ENCODE measurements at regions not wholly inside any gene's neighbourhood (a gene's known extent, or its start where the extent isn't known, plus 50 kb on each side); places are given as distances from the start of the nearest gene placed in this dataset.
A peak's percentile ranks its signal among the peaks of the same experiment; 100 is the strongest.
"Not testable (repeated sequence)": the region's sequence is repeated elsewhere in the genome, so short reads cannot be mapped to it uniquely, and the experiment has no call there.

- not testable (repeated sequence) for DNase-seq
These were observed 54.9 kb upstream of the NBPF12 start for GRCh38 chr1:146883190-146883589.

GRCh38 chr1:146881096-146881495, 57.0 kb upstream of the NBPF12 start:
- DNase-seq: not testable (repeated sequence)

- not testable (repeated sequence) for DNase-seq
These were observed 74.3 kb upstream of the NBPF12 start for GRCh38 chr1:146863799-146864319.

DNA sequence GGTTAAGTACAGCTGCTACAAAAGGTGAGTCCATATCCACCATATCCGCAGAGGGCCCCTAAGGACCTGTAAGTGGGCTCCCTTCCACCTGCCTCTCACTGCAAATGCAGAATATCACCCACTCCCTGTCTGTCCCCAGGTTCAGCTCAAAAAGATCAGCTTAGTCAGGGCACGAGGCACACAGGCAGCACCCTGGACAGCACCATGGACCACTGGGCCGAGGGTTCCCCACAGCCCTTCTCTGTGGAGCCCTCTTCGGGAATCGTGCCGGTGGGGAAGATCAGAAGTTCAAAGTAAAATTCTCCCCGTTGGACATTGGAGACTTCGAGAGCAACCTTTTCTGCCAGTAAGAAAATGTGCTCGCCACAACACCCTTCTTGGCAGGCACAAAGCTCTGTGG, 85.0 kb upstream of the NBPF12 start:
- DNase-seq: not testable (repeated sequence)

DNA sequence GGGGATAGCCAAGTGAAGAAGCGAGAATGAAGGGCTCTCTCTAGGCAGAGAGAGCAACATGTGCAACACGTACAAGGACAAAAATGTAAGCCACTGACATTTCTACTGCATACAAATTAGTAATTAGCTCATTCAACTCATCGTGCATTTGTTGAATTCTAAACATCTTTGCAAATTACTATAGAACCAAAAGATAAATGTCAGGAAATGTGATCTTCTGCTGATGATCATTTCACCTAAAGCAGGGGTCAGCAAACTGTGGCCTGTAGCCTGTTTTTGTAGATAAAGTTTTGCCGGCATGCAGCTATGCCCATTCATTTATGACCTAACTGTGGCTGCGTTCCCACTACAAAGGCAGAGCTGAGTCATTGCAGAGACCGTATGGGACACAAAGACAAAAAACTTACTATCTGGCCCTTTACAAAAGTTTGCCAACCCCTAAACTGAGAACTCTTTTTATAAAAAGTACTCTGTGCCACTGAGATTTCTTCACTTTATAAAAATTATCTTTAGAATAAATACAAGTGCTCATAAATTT, 87.7 kb upstream of the NBPF12 start:
- peak; percentile 39 for DNase-seq

DNA sequence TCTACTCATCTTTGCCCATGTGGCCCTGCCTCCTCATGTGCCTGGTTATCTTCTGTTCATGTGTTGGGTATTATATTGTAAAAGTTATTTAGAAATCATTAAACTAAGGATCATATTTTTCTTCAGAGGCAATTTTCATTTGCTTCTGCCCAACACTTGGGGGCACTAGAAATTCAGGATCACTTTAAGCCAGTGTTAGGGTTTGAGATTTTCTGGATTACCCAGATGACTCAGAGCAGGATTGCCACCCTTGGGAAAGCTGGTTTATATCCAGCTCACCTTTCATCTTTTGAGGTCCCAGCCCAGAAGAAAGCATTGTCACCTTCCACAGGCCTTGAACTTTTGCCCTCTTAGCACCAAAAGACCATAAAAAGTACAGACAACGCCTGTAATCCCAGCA, 99.4 kb upstream of the NBPF12 start:
- not testable (repeated sequence) for DNase-seq

GRCh38 chr1:146826957-146827356, 111.2 kb upstream of the NBPF12 start:
- DNase-seq: not testable (repeated sequence)

DNA sequence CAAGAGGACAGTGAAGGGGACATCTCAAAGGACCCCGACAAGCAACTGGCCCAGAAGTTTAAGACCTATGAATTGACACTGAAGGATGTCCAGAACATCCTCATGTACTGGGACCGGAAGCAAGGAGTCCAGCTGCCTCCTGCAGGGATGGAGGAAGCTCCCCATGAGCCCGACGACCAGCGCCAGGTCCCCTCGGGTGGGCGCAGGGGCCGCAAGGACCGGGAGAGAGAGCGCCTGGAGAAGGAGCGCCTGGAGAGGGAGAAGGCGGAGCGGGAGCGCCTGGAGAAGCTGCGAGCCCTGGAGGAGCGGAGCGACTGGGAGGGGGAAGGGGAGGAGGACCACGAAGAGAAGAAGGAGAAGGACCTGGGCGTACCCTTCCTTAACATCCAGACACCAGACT, 143.9 kb upstream of the NBPF12 start:
- not testable (repeated sequence) for DNase-seq

GRCh38 chr1:146792725-146793124, 145.4 kb upstream of the NBPF12 start:
- DNase-seq: not testable (repeated sequence)

DNA sequence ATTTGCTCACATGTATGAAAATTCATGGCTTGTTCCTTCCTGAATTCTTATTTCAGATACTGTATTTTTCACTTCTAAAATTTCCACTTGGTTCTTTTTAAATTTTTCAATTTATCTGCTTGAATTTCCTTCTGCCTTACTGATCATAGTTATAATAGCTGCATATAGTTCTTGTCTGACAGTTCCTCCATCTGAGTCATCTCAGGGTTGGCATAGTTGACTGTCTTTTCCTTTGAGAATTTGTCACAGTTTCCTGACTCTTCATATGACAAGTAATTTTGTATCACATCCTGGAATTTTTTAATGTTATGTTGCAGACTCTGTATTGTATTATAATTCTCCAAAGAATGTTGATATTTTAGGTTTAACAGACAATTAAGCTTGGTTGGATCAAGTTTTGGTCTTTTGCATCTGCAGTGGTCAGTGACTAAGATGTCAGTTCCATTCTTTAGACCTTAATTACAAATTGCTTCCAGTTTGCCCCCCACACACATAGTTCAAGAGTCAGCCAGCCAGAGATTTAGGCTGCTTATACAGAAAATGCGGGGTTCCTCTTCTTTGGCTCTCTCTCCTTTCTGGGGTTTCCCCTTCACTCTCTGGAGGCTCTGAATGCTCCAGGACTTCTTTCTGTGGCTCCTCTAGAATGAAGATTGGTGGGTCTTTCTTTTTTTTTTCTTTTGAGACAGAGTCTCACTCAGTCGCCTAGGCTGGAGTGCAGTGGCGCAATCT, 153.7 kb upstream of the NBPF12 start:
- DNase-seq: not testable (repeated sequence)

GRCh38 chr1:146781235-146781634, 156.9 kb upstream of the NBPF12 start:
- DNase-seq: not testable (repeated sequence)

DNA sequence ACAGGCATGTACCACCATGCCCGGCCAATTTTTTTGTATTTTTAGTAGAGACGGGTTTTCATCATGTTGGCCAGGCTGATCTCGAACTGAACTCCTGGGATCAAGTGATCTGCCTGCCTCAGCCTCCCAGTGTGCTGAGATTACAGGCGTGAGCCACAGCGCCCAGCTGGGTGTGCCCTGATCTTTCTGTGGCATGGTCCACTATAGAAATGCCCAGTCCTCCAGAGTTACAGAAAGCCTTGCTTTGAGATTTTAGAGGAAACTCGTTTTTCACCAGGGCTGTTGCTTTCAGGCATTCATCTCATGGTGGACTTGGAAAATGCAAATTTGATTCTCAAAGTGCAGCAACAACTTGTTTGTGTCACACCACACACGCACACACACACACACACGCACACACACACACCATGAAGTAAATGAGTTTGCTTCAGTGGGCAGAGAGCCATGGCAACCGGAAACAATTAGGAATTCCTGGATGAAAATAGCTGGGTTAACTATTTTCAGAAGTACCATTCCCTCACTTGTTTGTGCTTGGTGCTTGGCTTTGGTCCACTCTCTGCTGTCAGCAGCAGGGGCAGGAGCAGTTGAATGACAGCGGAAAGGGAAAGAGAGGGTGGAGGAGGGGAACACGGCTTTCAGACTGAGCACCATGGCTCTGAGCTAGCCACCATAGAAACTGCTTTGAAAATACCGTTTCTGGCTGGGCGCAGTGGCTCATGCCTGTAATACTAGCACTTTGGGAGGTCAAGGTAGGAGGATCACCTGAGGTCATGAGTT, 160.1 kb upstream of the NBPF12 start:
- not testable (repeated sequence) for DNase-seq

DNA sequence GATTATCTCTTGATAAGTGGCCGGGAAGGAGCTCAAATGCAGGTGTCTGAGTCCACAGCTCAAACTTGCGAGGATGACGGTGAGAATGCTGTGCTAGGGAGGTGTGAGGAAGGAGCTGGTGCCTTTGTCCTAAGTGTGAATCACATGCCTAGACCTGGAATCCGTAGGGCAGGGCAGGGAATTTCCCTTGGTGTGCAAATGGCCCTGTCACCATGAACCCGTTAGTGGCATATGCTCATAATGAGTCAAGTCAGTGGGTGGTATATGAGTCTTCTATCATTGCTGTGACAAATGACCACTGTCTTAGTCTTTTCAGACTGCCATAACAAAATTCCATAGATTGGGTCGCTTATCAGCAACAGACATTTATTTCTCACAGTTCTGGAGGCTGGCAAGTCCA, 163.1 kb upstream of the NBPF12 start:
- DNase-seq: not testable (repeated sequence)

DNA sequence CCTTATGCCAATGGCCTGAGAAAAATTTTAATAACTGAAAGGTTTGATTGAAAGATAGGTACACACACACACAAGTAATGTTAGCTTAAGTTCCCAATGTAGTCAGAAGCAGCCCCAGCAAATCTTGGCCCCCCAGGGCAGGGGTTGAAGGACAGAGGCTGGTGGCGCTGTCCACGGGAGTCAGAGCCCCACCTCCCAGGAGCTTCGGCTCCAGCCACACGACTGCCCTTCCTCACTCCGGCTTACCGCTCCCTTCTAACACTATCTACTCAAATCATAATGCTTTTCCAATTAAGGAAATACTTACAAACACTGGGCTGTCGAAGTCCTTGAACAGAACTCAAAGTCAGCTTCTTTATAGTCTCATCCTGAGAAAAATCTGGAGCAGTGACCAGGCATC, 163.9 kb upstream of the NBPF12 start:
- DNase-seq: not testable (repeated sequence)

DNA sequence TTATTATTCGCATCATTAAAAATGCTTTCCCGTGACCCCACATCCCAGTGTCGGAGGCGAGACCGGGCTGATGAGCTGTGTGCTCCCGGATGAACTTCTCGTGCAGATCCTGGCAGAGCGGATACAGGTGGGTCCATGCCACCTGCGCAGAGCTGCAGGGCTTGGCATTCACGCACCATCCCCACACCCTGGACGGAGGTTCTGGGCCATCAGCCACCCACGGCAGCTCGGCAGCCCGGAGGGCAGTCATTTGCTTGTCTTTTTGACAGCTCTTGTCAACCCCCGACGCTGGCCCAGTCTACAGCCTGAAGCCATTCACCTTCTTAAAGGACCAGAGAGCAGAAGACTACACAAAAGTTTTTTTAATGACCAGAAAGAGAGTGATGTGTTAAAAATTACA, 166.7 kb upstream of the NBPF12 start:
- DNase-seq: not testable (repeated sequence)

DNA sequence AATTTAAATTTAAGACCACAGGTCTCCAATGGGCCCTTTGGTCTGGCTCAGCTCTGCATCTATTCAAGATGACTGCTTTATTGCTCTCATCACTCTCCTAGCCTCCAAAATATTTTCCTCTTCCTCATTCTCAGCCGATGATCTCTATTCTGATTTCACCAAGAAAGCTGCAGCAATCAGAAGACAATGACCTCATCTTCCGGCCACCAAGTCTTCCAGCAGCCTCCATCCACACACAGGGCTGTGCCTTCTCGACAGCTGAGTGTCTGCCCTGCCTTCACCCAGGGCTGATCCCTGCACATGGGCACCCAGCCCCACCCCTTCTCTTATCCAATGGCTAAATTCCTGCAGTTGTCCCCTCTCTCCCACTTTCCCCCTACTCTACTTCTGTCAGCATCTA, 167.1 kb upstream of the NBPF12 start:
- not testable (repeated sequence) for DNase-seq

- not testable (repeated sequence) for DNase-seq
These were observed 174.9 kb upstream of the NBPF12 start for GRCh38 chr1:146763234-146763633.

GRCh38 chr1:146756858-146757257, 181.3 kb upstream of the NBPF12 start:
- DNase-seq: not testable (repeated sequence)

DNA sequence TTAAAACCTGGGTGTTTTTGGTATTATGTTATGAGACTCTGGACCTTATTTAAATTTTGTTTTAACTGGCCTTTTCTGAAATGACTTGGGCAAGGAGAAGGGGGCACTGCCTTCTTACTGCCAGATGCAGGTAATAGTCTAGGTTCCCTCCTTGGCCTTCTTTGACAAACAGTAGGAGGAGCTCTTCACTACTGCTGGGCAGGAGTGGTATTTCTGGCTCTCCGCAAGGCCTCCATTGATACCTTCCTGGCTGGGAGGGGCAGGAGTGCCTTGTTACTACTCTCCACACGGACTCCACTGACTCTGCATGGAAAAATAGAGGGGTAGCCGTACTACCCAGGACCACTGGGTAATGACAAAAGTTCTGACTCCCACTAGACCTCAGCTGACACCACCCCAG, 189.4 kb upstream of the NBPF12 start:
- DNase-seq: not testable (repeated sequence)

DNA sequence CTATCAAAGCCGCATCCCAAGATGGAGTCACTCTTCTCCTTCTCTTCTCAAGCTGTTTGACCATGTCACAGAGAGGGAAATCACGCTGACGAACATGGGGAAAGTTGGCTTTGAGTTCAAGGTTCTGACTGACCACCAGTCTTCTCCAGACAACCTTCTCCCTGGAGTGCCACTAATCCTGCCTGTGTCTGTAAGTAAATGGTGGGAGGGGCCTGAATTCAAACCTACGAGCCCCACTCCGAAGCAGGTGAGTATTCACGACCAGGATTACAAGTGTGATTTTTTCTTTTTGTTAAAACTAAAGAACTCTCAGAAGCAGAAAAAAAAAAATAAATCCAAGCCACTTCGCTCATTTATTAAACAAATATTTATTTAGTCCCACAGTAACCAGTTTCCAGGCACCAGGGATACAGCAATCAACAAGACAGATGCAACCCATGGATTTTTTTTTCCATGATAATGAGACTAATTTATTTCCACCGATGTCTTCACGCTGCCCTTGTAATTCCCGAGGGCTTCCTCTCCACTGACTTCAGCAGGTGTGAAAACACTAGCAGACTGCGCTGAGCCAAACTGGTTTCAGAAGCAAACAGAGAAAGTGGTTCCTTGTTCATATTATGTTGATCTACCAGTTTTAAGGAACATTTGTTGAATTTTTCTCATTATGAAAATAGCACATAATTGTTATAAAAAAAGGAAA, 206.0 kb upstream of the NBPF12 start:
- DNase-seq: not testable (repeated sequence)

- DNase-seq: not testable (repeated sequence)
These were observed 208.3 kb upstream of the NBPF12 start for GRCh38 chr1:146729642-146730344.

DNA sequence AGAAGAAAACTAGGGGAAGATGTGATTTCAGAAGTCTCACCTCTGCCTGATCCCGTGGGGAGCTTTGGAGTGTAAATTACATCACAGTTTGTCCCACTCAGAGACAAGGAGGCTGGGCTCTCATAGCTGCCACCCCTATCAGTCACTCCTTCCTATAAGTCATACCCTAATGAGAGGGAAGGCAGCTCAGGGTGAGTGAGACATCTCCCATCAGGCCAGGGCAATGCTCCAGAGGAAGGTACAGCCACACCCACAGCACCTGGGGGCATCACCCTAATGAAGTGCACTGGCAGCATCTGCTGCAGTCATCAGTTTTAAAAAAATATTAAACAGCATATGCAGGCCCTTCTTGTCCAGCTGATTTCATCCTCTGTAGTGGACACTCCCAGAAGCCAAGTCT, 223.1 kb upstream of the NBPF12 start:
- DNase-seq: not testable (repeated sequence)

Measured in hematopoietic multipotent progenitor cell treated with erythropoietin and hydrocortisone succinate and interleukin-3 and kit ligand, for 8 days (in vitro differentiated cells).